H1 (cell line): ENCODE measurements at regions not wholly inside any gene's neighbourhood (a gene's known extent, or its start where the extent isn't known, plus 50 kb on each side); places are given as distances from the start of the nearest gene placed in this dataset.

ENCODE experiments used
- CTCF ChIA-PET: fragments of 300-600 bp; sonication (Branson Sonifier 250); formaldehyde crosslinking; loops from one replicate; lab custom pipeline; 2021; ENCODE audit not compliant: partially characterized antibody; lab: Charles Lee
- POLR2A ChIA-PET: fragments of 300-600 bp; sonication (Branson Sonifier 250); formaldehyde crosslinking; loops from one replicate; lab custom pipeline; 2021; ENCODE audit warnings: inconsistent platforms; ENCODE audit not compliant: partially characterized antibody; lab: Charles Lee
- DNase-seq, 2 experiments: peaks; one replicate each; pipeline versions ENCODE4 v3.0.0 to v3.0.0-alpha.2; 2010 to 2022; ENCODE audit warnings: low spot score in 2 of 2, low read depth in 1 of 2, mixed read lengths in 1 of 2
- FAIRE-seq: peaks from 2 replicates; lab custom pipeline; 2011; peaks lifted over from hg19 to GRCh38; lab: Jason Lieb, UNC
- H2AFZ ChIP-seq: 2 replicates; pipeline ENCODE4 v1.8.1; 2012; ENCODE audit warnings: low read length, inconsistent platforms
- H2AK5ac ChIP-seq: 2 replicates; pipeline ENCODE4 v1.6.1; 2013; ENCODE audit warnings: low read depth, low read length
- H2BK120ac ChIP-seq: replicated peaks from 2 replicates; pipeline ENCODE3; 2013; ENCODE audit warnings: low read depth, low read length, inconsistent platforms
- H2BK12ac ChIP-seq: 2 replicates; pipeline ENCODE4 v1.6.1; 2013; ENCODE audit warnings: low read depth, low read length
- H2BK15ac ChIP-seq: 2 replicates; pipeline ENCODE4 v1.6.1; 2013; ENCODE audit warnings: low read length
- H2BK20ac ChIP-seq: 2 replicates; pipeline ENCODE4 v1.6.1; 2013; ENCODE audit warnings: low read length
- H2BK5ac ChIP-seq: 2 replicates; pipeline ENCODE4 v1.6.1; 2013; ENCODE audit warnings: low read depth, low read length
- H3K14ac ChIP-seq: 2 replicates; pipeline ENCODE4 v1.6.1; 2013; ENCODE audit warnings: inconsistent platforms; ENCODE audit not compliant: insufficient read length
- H3K18ac ChIP-seq: 2 replicates; pipeline ENCODE4 v1.6.1; 2013; ENCODE audit warnings: low read length; ENCODE audit errors: extremely low read depth
- H3K23ac ChIP-seq: 2 replicates; pipeline ENCODE4 v1.6.1; 2013; ENCODE audit warnings: inconsistent platforms; ENCODE audit not compliant: insufficient read length
- H3K23me2 ChIP-seq: 2 replicates; pipeline ENCODE4 v1.6.1; 2013; ENCODE audit warnings: low read depth, low read length
- H3K27ac ChIP-seq: 2 replicates; pipeline ENCODE4 v1.6.1; 2011; ENCODE audit warnings: low read depth, low read length, inconsistent platforms
- H3K27me3 ChIP-seq, 4 experiments: replicated peaks in 1 of 4; 1 replicate in 1 of 4; 2 replicates in 3 of 4; pipeline versions ENCODE4 v1.6.1 to v1.8.1; 2011 to 2013; ENCODE audit warnings: low read length in 3 of 4, mild to moderate bottlenecking in 3 of 4, inconsistent platforms in 2 of 4, mixed read lengths in 2 of 4, moderate library complexity in 1 of 4; ENCODE audit not compliant: control insufficient read depth in 3 of 4, insufficient read depth in 3 of 4; ENCODE audit errors: extremely low read depth in 1 of 4
- H3K36me3 ChIP-seq, 4 experiments: 2 replicates each; pipeline versions ENCODE4 v1.6.1 to v1.8.1; 2011 to 2013; ENCODE audit warnings: mild to moderate bottlenecking in 4 of 4, low read length in 3 of 4, moderate library complexity in 2 of 4, control low read depth in 1 of 4, inconsistent platforms in 1 of 4; ENCODE audit not compliant: insufficient read depth in 4 of 4, control insufficient read depth in 2 of 4
- H3K4ac ChIP-seq: replicated peaks from 2 replicates; pipeline ENCODE3; 2013; ENCODE audit warnings: low read length, low read depth, mixed read lengths, inconsistent platforms; ENCODE audit not compliant: insufficient read length
- H3K4me1 ChIP-seq, 4 experiments: replicated peaks in 1 of 4; 1 replicate in 1 of 4; 2 replicates in 3 of 4; pipeline versions ENCODE4 v1.6.1 to v1.8.1; 2011 to 2013; ENCODE audit warnings: low read length in 3 of 4, inconsistent platforms in 2 of 4, mixed read lengths in 1 of 4; ENCODE audit not compliant: insufficient read depth in 4 of 4, control insufficient read depth in 3 of 4
- H3K4me2 ChIP-seq, 2 experiments: 2 replicates each; pipeline versions ENCODE4 v1.6.1 to v1.8.1; 2011 to 2013; ENCODE audit warnings: low read depth in 2 of 2, low read length in 2 of 2, control low read depth in 1 of 2, inconsistent platforms in 1 of 2, mild to moderate bottlenecking in 1 of 2; ENCODE audit not compliant: insufficient read depth in 1 of 2
- H3K4me3 ChIP-seq, 4 experiments: fragments of 200-600, 300-600 bp in 1 of 4; sonication (generic), shearing (Covaris generic), sonication (Bioruptor Twin) in 1 of 4; 2 replicates each; pipeline versions ENCODE4 v1.5.1 to v1.8.1; 2011 to 2016; ENCODE audit warnings: low read length in 4 of 4, low read depth in 3 of 4, control low read depth in 2 of 4, inconsistent platforms in 2 of 4, mild to moderate bottlenecking in 2 of 4, mixed read lengths in 1 of 4, moderate library complexity in 1 of 4; ENCODE audit not compliant: insufficient read depth in 2 of 4; ENCODE audit errors: extremely low read depth in 1 of 4
- H3K56ac ChIP-seq: replicated peaks from 2 replicates; pipeline ENCODE3; 2013; ENCODE audit warnings: low read depth, mild to moderate bottlenecking, mixed read lengths, low read length, inconsistent platforms; ENCODE audit not compliant: insufficient read length
- H3K79me1 ChIP-seq: 2 replicates; pipeline ENCODE4 v1.6.1; 2013; ENCODE audit warnings: low read depth, low read length, control low read depth
- H3K79me2 ChIP-seq, 2 experiments: 2 replicates each; pipeline versions ENCODE4 v1.6.1 to v1.8.1; 2012 to 2013; ENCODE audit warnings: low read length in 2 of 2, mild to moderate bottlenecking in 2 of 2, inconsistent platforms in 1 of 2; ENCODE audit not compliant: insufficient read depth in 2 of 2, control insufficient read depth in 1 of 2
- H3K9ac ChIP-seq, 4 experiments: replicated peaks in 1 of 4; 1 replicate in 1 of 4; 2 replicates in 3 of 4; pipeline versions ENCODE4 v1.6.1 to v1.8.1; 2011 to 2013; ENCODE audit warnings: low read depth in 3 of 4, low read length in 3 of 4, control low read depth in 2 of 4, mild to moderate bottlenecking in 2 of 4, moderate library complexity in 2 of 4, inconsistent platforms in 1 of 4; ENCODE audit errors: extremely low read depth in 1 of 4
- H3K9me3 ChIP-seq, 2 experiments: 2 replicates each; pipeline versions ENCODE4 v1.6.1 to v1.8.1; 2012 to 2013; ENCODE audit warnings: mild to moderate bottlenecking in 2 of 2, moderate library complexity in 2 of 2, control low read depth in 1 of 2, inconsistent platforms in 1 of 2, low read depth in 1 of 2, low read length in 1 of 2, mixed read lengths in 1 of 2; ENCODE audit not compliant: insufficient read depth in 2 of 2
- H4K20me1 ChIP-seq, 2 experiments: replicated peaks in 1 of 2; 2 replicates each; pipeline versions ENCODE3 to v1.8.1; 2011 to 2013; ENCODE audit warnings: inconsistent platforms in 2 of 2, low read length in 2 of 2, mild to moderate bottlenecking in 1 of 2; ENCODE audit not compliant: insufficient read depth in 2 of 2, control insufficient read depth in 1 of 2
- H4K5ac ChIP-seq: 2 replicates; pipeline ENCODE4 v1.6.1; 2013; ENCODE audit warnings: low read length, low read depth, mixed read lengths, inconsistent platforms; ENCODE audit not compliant: insufficient read length
- H4K8ac ChIP-seq: 2 replicates; pipeline ENCODE4 v1.8.0; 2013; ENCODE audit warnings: mild to moderate bottlenecking, moderate library complexity, low read length, inconsistent platforms; ENCODE audit not compliant: insufficient read depth; ENCODE audit errors: extremely low read depth
- H4K91ac ChIP-seq: replicated peaks from 2 replicates; pipeline ENCODE3; 2013; ENCODE audit warnings: low read length, mixed read lengths, inconsistent platforms; ENCODE audit not compliant: insufficient read length
- BACH1 ChIP-seq: IDR thresholded peaks from 2 replicates; pipeline ENCODE4 v1.6.1; 2012; ENCODE audit warnings: low read length, improper control_type of control experiment
- CBX8 ChIP-seq: fragments of 300-800, 300-1000 bp; sonication (generic); IDR thresholded peaks from 2 replicates; pipeline ENCODE4 v1.7.1; 2016; ENCODE audit warnings: low read depth, low read length, borderline replicate concordance
- E2F6 ChIP-seq: IDR thresholded peaks from 2 replicates; pipeline ENCODE4 v1.6.1; 2012; ENCODE audit warnings: inconsistent platforms
- EGR1 ChIP-seq: IDR thresholded peaks from 2 replicates; pipeline ENCODE4 v1.6.1; 2011; ENCODE audit warnings: low read depth, low read length, borderline replicate concordance
- JUN ChIP-seq: IDR thresholded peaks from 2 replicates; pipeline ENCODE4 v1.6.1; 2011; ENCODE audit warnings: low read depth, mild to moderate bottlenecking, improper control_type of control experiment, low read length
- JUND ChIP-seq: IDR thresholded peaks from 2 replicates; pipeline ENCODE4 v1.6.1; 2011; ENCODE audit warnings: mild to moderate bottlenecking, improper control_type of control experiment, low read length
- SAP30 ChIP-seq: fragments of 300-600 bp; sonication (generic); IDR thresholded peaks from 2 replicates; pipeline ENCODE4 v1.7.1; 2012; ENCODE audit warnings: low read length, moderate library complexity, mild to moderate bottlenecking, inconsistent platforms; ENCODE audit not compliant: insufficient read depth, insufficient replicate concordance
- SP1 ChIP-seq: IDR thresholded peaks from 2 replicates; pipeline ENCODE4 v1.6.1; 2011; ENCODE audit warnings: low read depth, low read length
- TAF7 ChIP-seq: optimal IDR thresholded peaks from 2 replicates; pipeline ENCODE3; 2011; ENCODE audit warnings: low read depth, mild to moderate bottlenecking, inconsistent platforms, low read length, moderate library complexity, borderline replicate concordance
- WGBS, 2 experiments: shearing (Covaris generic) in 1 of 2; methylation state at CpG; one replicate each; pipeline versions ENCODE4 v1.1.6 to v1.1.7; 2013 to 2015; ENCODE audit warnings: low lambda C conversion rate in 2 of 2, mixed read lengths in 2 of 2, inconsistent platforms in 1 of 2, low coverage in 1 of 2, missing lambda C conversion rate in 1 of 2; ENCODE audit not compliant: insufficient replicate concordance in 2 of 2, insufficient coverage in 1 of 2, insufficient read length in 1 of 2; ENCODE audit errors: extremely low coverage in 1 of 2, missing lambda C conversion rate in 1 of 2; 5-methylcytosine and 5-hydroxymethylcytosine counted together
- TF ChIP-seq, protein P1 (sequence below): IDR thresholded peaks from 2 replicates; pipeline ENCODE4 v1.6.1; 2012; ENCODE audit warnings: inconsistent platforms

DNA sequence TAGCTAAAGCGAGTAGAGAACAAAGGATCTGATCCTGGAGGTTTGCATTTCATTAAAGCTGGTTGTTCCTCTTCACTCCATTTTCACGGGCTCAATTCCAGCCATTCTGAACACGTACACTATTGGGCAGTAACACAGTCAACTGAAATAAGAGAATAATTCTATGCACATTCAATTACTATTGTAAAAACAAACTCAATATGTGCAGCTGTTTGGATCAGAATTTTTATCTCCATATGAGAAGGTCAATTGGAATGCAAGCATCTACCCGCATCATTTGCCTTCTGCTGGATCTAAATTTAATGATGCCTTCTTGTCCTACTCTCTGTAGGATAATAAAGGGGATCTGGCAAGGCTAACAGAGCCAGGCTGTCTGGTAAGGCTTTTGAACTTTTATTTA is 562.8 kb upstream of the CCDC179 start:
- H2BK5ac ChIP-seq = no peak overlapping the region
- H2BK12ac ChIP-seq = no peak overlapping the region
- H3K4ac ChIP-seq = no peak overlapping the region
- H4K20me1 ChIP-seq = no peaks in the 10 kb centered on the region
- H3K23ac ChIP-seq = no peak overlapping the region
- no peak overlapping the region for H3K56ac ChIP-seq
- CTCF ChIA-PET = no interaction called here
- no peaks in the 10 kb centered on the region for H3K36me3 ChIP-seq
- WGBS, 2 experiments = 94% methylated on average over 4 of the region's 4 CpGs; no CpG with 5 or more reads in 1 of the 2 experiments
- no peak overlapping the region for H4K91ac ChIP-seq
- H3K14ac ChIP-seq = no peak overlapping the region
- no peaks in the 10 kb centered on the region for H3K79me2 ChIP-seq
- no peaks in the 10 kb centered on the region for H3K9me3 ChIP-seq
- no peak overlapping the region for H2AK5ac ChIP-seq
- TF ChIP-seq SP1 (no peak), EGR1 (no peak), TAF7 (no peak), E2F6 (no peak), BACH1 (no peak), SAP30 (no peak), JUND (no peak), JUN (no peak), CBX8 (no peak)
- TF ChIP-seq, protein P1, sequence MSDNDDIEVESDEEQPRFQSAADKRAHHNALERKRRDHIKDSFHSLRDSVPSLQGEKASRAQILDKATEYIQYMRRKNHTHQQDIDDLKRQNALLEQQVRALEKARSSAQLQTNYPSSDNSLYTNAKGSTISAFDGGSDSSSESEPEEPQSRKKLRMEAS = no peak
- H3K27me3 ChIP-seq = no peaks in the 10 kb centered on the region
- no peaks in the 10 kb centered on the region for H3K4me1 ChIP-seq
- no peak overlapping the region for H2BK20ac ChIP-seq
- H2AFZ ChIP-seq = no peak overlapping the region
- H3K23me2 ChIP-seq = no peaks in the 10 kb centered on the region
- POLR2A ChIA-PET = no interaction called here
- H3K27ac ChIP-seq = no peak overlapping the region
- no peaks in the 10 kb centered on the region for H3K79me1 ChIP-seq
- H2BK15ac ChIP-seq = no peak overlapping the region
- FAIRE-seq (no peak), DNase-seq (no peak)
- H3K9ac ChIP-seq = no peak overlapping the region
- no peak overlapping the region for H2BK120ac ChIP-seq
- H3K4me3 ChIP-seq = no peak overlapping the region
- H3K4me2 ChIP-seq = no peak overlapping the region
- no peak overlapping the region for H4K8ac ChIP-seq
- no peak overlapping the region for H3K18ac ChIP-seq
- no peak overlapping the region for H4K5ac ChIP-seq
